NT2/D1 (cell line): ENCODE measurements at regions not wholly inside any gene's neighbourhood (a gene's known extent, or its start where the extent isn't known, plus 50 kb on each side); places are given as distances from the start of the nearest gene placed in this dataset.

Experiments used
- DNase-seq: peaks from one replicate; pipeline ENCODE4 v3.0.0-alpha.2; 2011; ENCODE audit warnings: low read depth, low spot score
- H3K27me3 ChIP-seq: 2 replicates; pipeline ENCODE4 v1.6.0; 2011; ENCODE audit warnings: mild to moderate bottlenecking; ENCODE audit not compliant: insufficient read length, insufficient read depth
- H3K36me3 ChIP-seq: 2 replicates; pipeline ENCODE4 v1.6.1; 2011; ENCODE audit warnings: mild to moderate bottlenecking, low read length, mixed read lengths; ENCODE audit not compliant: insufficient read depth, insufficient read length
- H3K4me1 ChIP-seq: 2 replicates; pipeline ENCODE4 v1.5.1; 2011; ENCODE audit not compliant: insufficient read depth, insufficient read length
- H3K4me3 ChIP-seq: 2 replicates; pipeline ENCODE4 v1.5.1; 2011; ENCODE audit warnings: low read depth; ENCODE audit not compliant: insufficient read length
- H3K9ac ChIP-seq: 2 replicates; pipeline ENCODE4 v1.6.0; 2011; ENCODE audit warnings: low read depth; ENCODE audit not compliant: insufficient read length
- H3K9me3 ChIP-seq: 2 replicates; pipeline ENCODE4 v1.5.1; 2011; ENCODE audit warnings: mild to moderate bottlenecking, low read length; ENCODE audit not compliant: insufficient read depth
- SUZ12 ChIP-seq: IDR thresholded peaks from 2 replicates; pipeline ENCODE4 v1.6.1; 2011; ENCODE audit not compliant: insufficient read length, insufficient read depth; ENCODE audit errors: extremely low read depth
- YY1 ChIP-seq: IDR thresholded peaks from 2 replicates; pipeline ENCODE4 v1.6.1; 2011; ENCODE audit not compliant: insufficient read length, insufficient read depth
- ZNF274 ChIP-seq: IDR thresholded peaks from 2 replicates; pipeline ENCODE4 v1.6.1; 2011; ENCODE audit warnings: mild to moderate bottlenecking, low read depth, low read length

- H3K4me3 ChIP-seq = no peak overlapping the region
- no peaks in the 10 kb centered on the region for H3K9me3 ChIP-seq
Measured at GRCh38 chr1:69290291-69290690, 277.4 kb upstream of the LRRC7 start.

GRCh38 chr1:69291541-69291940 is 276.2 kb upstream of the LRRC7 start:
- H3K4me1 ChIP-seq = no peaks in the 10 kb centered on the region
- H3K9ac ChIP-seq = no peak overlapping the region
- no peaks in the 10 kb centered on the region for H3K36me3 ChIP-seq
- TF ChIP-seq YY1 (no peak), SUZ12 (no peak), ZNF274 (no peak)
- H3K27me3 ChIP-seq = no peaks in the 10 kb centered on the region
- no peak overlapping the region for H3K4me3 ChIP-seq
- no peaks in the 10 kb centered on the region for H3K9me3 ChIP-seq
- DNase-seq = no peak

More at GRCh38 chr1:69290291-69290690, 277.4 kb upstream of the LRRC7 start:
- DNase-seq = no peak
- Histone ChIP-seq H3K4me1 (no peaks in the 10 kb centered on the region), H3K27me3 (no peaks in the 10 kb centered on the region), H3K36me3 (no peaks in the 10 kb centered on the region), H3K9ac (no peak overlapping the region)
- TF ChIP-seq ZNF274 (no peak), YY1 (no peak), SUZ12 (no peak)

- no peak for DNase-seq
- Histone ChIP-seq H3K27me3 (no peaks in the 10 kb centered on the region), H3K9me3 (no peaks in the 10 kb centered on the region), H3K9ac (no peak overlapping the region), H3K4me1 (no peaks in the 10 kb centered on the region), H3K4me3 (no peak overlapping the region), H3K36me3 (no peaks in the 10 kb centered on the region)
- TF ChIP-seq SUZ12 (no peak), ZNF274 (no peak), YY1 (no peak)
Measured at GRCh38 chr1:69292833-69293232, 274.9 kb upstream of the LRRC7 start.

- Histone ChIP-seq H3K36me3 (no peaks in the 10 kb centered on the region), H3K9me3 (no peaks in the 10 kb centered on the region), H3K27me3 (no peaks in the 10 kb centered on the region), H3K4me3 (no peak overlapping the region), H3K4me1 (no peaks in the 10 kb centered on the region), H3K9ac (no peak overlapping the region)
- TF ChIP-seq YY1 (no peak), ZNF274 (no peak), SUZ12 (no peak)
- DNase-seq = no peak
Measured at GRCh38 chr1:69294171-69294570, 273.6 kb upstream of the LRRC7 start.

- H3K9me3 ChIP-seq = no peaks in the 10 kb centered on the region
- H3K4me1 ChIP-seq = no peaks in the 10 kb centered on the region
- H3K4me3 ChIP-seq = no peak overlapping the region
- no peak for DNase-seq
- no peak overlapping the region for H3K9ac ChIP-seq
- TF ChIP-seq YY1 = no peak
- no peak for TF ChIP-seq SUZ12
- TF ChIP-seq ZNF274 = no peak
- H3K36me3 ChIP-seq = no peaks in the 10 kb centered on the region
- no peaks in the 10 kb centered on the region for H3K27me3 ChIP-seq
Measured at GRCh38 chr1:69295265-69295664, 272.5 kb upstream of the LRRC7 start.

- DNase-seq = peak; percentile 38
- Histone ChIP-seq H3K9me3 (no peaks in the 10 kb centered on the region; the same call in 1 of the 2 replicates), H3K36me3 (no peaks in the 10 kb centered on the region), H3K9ac (no peak overlapping the region), H3K27me3 (no peaks in the 10 kb centered on the region), H3K4me3 (no peak overlapping the region), H3K4me1 (no peaks in the 10 kb centered on the region)
- TF ChIP-seq SUZ12 (no peak), YY1 (no peak), ZNF274 (no peak)
Measured at GRCh38 chr1:69305621-69306020, 262.1 kb upstream of the LRRC7 start.

- no peak for DNase-seq
- Histone ChIP-seq H3K36me3 (no peaks in the 10 kb centered on the region), H3K4me1 (peaks cover 20% of the 10 kb centered on the region), H3K9ac (no peak overlapping the region), H3K4me3 (no peak overlapping the region), H3K27me3 (no peaks in the 10 kb centered on the region), H3K9me3 (no peaks in the 10 kb centered on the region)
- no peak for TF ChIP-seq SUZ12
- TF ChIP-seq YY1 = no peak
- TF ChIP-seq ZNF274 = no peak
Measured at GRCh38 chr1:69312055-69312732, 255.5 kb upstream of the LRRC7 start.
